ENCODE measurements at regions not wholly inside any gene's neighbourhood (a gene's known extent, or its start where the extent isn't known, plus 50 kb on each side); places are given as distances from the start of the nearest gene placed in this dataset.

- DNase-seq = no peak
Measured at GRCh38 chr4:38230821-38231563, 270.8 kb downstream of the PTTG2 start.

- DNase-seq = no peak
Measured at GRCh38 chr4:38231626-38232025, 271.4 kb downstream of the PTTG2 start.

DNA sequence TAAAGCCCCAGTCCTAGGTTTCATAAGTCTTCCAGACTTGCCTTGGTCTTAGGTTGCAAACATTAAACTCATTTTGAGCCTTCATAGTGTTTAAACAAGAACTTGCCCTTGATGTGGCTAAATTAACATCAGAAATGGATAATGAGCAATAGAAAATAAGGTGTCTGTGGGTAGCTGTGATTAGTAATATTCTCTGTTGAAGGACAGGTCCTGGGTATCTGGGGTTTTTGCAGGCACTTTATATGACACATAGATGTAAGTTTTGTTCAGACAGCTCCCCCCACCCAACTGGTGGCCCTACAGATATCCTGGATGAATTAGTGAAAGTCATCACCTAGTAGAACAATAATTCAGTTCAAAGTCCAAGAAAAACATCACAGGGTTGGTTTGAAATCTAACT, 272.5 kb downstream of the PTTG2 start:
- DNase-seq = no peak

GRCh38 chr4:38233727-38234480, 273.7 kb downstream of the PTTG2 start:
- no peak for DNase-seq

DNA sequence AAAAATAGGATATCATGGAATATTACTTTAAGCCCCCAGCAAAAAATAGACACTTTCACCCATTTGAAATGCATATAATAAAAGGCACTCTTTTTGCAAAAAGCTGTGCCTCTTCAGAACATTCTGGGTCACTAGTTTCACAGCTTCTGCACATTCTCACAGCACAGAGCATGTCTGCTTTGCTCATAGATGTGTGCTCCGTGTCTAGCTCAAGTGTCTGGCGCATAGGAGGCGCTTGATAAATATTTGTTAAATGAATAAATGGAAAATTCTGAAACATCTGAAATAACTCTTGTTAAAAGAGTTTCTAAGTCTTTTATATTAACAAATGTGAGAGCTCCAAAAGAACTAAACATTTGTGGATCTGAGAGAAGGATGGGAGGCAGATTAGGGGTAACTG, 275.2 kb downstream of the PTTG2 start:
- no peak for DNase-seq

DNA sequence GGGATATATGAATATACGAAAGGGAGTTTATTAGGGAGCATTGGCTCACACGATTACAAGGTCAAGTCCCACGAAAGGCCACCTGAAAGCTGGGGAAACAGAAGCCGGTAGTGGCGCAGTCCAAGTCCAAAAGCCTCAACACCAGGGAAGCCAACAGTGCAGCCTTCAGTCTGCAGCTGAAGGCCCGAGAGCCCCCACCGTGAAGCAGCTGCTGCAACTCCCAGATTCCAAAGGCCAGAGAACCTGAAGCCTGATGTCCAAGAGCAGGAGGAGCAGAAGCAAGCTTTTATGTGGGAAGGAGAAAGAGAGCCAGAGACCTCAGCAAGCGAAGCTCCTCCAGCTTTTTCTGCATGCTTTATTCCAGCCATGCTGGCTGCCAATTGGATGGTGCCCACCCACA, 275.8 kb downstream of the PTTG2 start:
- DNase-seq = no peak

GRCh38 chr4:38236503-38236902, 276.3 kb downstream of the PTTG2 start:
- DNase-seq = no peak

DNA sequence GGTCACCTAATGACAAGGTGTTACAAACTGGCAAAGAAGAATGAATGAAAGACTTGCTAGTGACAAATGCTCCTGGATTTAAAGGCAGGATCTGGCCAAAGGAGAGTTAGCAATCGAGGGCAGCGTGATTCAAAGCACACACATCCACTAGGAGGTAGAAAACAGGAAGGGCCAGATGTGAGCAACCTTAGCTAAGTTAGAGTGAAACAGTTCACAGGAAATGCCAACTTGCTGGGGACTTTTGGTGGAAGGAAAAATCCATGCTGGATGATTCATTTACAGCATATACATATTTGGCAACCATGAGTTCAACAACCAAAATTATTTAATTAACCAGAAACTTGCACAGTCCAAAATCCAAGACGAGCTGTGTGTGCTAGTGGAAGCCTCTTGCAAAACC, 276.9 kb downstream of the PTTG2 start:
- no peak for DNase-seq

- DNase-seq = no peak
Measured at GRCh38 chr4:38241541-38241940, 281.3 kb downstream of the PTTG2 start.

GRCh38 chr4:38242101-38242500, 281.9 kb downstream of the PTTG2 start:
- no peak for DNase-seq

DNA sequence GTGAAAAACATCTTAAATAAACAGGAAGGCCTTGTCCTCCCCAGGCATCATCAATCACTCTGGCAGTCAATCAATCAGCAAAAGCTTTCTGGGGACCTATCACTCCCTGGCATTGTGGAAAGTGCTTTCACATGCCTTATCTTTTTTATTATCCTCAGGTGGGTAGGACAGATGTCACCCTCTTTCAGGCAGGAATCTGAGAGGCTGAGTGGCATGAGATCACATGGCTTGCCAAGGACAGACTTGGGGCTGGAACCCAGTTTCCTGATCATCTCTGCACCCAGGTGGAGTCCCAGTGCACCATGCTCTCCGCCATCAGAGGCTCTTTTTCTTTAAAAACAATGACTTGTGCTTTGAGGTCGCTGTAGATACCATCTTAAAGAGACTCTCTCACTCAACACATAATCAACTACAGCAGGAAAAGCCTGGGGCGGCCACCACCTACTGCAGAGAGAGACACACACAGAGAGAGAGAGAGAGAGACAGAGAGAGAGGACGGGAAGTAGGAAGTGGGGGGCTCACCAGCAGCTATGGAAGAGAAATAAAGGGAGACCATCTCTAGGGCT, 282.7 kb downstream of the PTTG2 start:
- DNase-seq = no peak

DNA sequence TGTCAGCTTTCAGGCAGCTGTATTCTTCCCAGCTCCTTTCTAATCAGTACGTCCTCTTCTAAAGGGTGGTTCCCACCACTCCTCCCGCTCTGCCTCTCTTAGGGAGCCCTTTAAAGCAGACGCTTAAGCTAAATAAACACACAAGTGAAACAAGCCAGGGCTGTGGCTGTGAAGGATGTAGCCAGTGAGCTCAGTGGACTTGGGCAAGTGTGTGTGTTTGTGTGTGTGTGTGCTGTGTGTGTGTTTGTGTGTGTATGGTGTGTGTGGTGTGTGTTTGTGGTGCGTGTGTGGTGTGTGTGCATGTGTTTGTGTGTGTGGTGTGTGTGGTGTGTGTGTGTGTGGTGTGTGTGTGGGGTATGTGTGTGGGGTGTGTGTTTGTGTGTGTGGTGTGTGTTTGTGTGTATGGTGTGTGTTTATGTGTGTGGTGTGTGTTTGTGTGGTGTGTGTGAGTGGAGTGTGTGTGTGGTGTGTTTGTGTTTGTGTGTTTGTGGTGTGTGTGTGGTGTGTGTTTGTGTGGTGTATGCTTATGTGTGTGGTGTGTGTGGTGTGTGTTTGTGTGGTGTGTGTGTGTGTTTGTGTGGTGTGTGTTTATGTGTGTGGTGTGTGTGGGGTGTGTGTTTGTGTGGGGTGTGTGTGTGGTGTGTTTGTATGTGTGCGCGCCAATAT, 283.3 kb downstream of the PTTG2 start:
- DNase-seq = no peak

GRCh38 chr4:38254825-38255224, 294.6 kb downstream of the PTTG2 start:
- DNase-seq = no peak

GRCh38 chr4:38255572-38255971, 295.4 kb downstream of the PTTG2 start:
- no peak for DNase-seq

- DNase-seq = no peak
Measured at GRCh38 chr4:38266616-38267015, 306.4 kb downstream of the PTTG2 start.

GRCh38 chr4:38268108-38268820, 308.1 kb downstream of the PTTG2 start:
- no peak for DNase-seq

DNA sequence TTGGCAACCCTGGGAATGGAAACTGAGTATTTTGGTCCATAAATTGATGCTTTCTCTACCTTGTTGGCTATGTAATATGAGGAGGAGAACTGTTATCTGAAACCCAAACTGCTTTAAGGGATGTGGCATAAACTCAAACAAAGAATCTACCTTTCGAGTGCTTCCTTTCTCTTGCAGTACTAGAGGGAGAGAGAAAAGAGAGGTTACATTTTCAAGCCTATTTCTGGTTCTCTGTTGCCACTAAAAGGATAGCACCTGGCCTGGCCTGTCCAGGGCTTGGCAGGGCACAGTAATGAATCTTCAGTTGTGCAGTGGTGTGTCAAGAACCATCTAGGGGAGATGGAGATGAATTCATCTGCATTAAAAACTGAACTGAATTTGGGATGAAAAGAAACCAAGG, 308.6 kb downstream of the PTTG2 start:
- DNase-seq = no peak

DNA sequence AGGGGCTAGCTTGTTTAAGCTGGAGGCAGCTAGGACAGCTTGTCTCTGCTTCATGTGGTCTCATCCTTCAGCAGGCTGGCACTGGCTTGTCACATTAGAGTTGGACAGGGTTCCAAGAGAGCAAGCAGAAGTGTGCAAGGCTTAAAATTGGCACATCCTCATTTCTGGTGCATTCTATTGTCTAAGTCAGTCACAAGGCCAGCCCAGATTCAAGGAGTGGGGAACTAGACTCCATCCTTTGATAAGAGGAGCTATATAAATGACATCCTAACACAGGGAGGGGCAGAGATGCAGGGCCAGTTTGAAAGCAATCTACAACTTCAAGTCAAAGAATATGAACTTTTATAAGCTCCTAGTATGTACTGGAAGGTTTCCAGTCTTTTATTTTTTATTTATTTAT, 313.2 kb downstream of the PTTG2 start:
- no peak for DNase-seq

GRCh38 chr4:38275331-38276100, 315.3 kb downstream of the PTTG2 start:
- DNase-seq = no peak

DNA sequence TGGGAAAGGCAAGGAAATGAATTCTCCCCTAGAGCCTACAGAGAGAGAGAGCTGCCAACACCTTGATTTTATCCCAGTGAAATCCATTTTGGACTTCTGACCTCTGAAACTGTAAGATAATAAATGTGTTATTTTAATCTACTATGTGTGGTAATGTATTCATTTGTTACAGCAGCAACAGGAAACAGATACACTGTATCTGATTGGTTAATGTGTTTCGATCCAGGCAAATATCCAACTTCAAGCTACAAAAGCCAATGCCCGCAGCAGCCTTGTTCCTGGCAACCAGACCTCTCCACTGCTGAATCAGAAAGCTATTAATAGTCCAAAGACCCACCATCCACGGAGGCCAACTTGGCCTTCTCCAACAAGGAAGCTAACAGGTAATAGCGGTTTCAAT, 318.1 kb downstream of the PTTG2 start:
- no peak for DNase-seq

DNA sequence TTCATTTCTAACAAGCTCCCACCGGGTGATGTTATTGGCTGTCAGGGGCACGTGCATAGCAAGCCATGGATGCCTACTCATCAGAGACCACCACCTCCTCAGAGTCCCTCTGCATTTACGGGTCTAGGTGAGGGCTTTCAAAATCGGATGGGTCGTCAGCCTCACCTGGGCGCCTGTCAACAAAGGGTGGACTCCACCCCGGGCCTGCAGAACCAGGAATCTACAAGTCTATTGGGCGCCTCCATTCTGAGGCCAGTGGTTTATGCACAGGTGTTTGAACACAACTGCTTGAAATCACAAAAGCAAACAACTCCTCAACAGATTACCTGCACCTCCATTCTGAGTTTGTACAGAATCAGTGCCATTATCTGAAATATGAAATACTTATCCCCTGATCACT, 318.9 kb downstream of the PTTG2 start:
- DNase-seq = no peak

GRCh38 chr4:38279650-38280322, 319.6 kb downstream of the PTTG2 start:
- no peak for DNase-seq
